Thymus (tissue), 11 donors: ENCODE measurements at regions not wholly inside any gene's neighbourhood (a gene's known extent, or its start where the extent isn't known, plus 50 kb on each side); places are given as distances from the start of the nearest gene placed in this dataset.

Experiments used
- DNase-seq, 9 donors: peaks; one replicate each; pipeline ENCODE4 v3.0.0-alpha.2; 2013; ENCODE audit warnings: low spot score in 9 of 9, low read depth in 6 of 9, missing footprints in 1 of 9
- H3K27ac ChIP-seq, 2 donors: one replicate each; pipeline ENCODE4 v1.5.1; 2013; ENCODE audit warnings: control low read depth in 1 of 2, low read depth in 1 of 2, low read length in 1 of 2, mild to moderate bottlenecking in 1 of 2, moderate library complexity in 1 of 2
- H3K27me3 ChIP-seq, 2 donors: one replicate each; pipeline ENCODE4 v1.5.1; 2013; ENCODE audit warnings: low read length in 1 of 2; ENCODE audit not compliant: control insufficient read depth in 2 of 2, insufficient read depth in 1 of 2
- H3K36me3 ChIP-seq, 2 donors: one replicate each; pipeline ENCODE4 v1.5.1; 2013; ENCODE audit warnings: low read length in 1 of 2, mild to moderate bottlenecking in 1 of 2, moderate library complexity in 1 of 2; ENCODE audit not compliant: control insufficient read depth in 2 of 2, insufficient read depth in 2 of 2
- H3K4me1 ChIP-seq, 2 donors: one replicate each; pipeline ENCODE4 v1.5.1; 2013; ENCODE audit warnings: low read length in 2 of 2; ENCODE audit not compliant: control insufficient read depth in 2 of 2, insufficient read depth in 2 of 2
- H3K4me3 ChIP-seq, 2 donors: one replicate each; pipeline ENCODE4 v1.5.1; 2013; ENCODE audit warnings: low read length in 2 of 2, control low read depth in 1 of 2, mild to moderate bottlenecking in 1 of 2
- H3K9me3 ChIP-seq, 2 donors: one replicate each; pipeline ENCODE4 v1.5.1; 2013; ENCODE audit warnings: low read length in 1 of 2, mild to moderate bottlenecking in 1 of 2; ENCODE audit not compliant: control insufficient read depth in 2 of 2, insufficient read depth in 1 of 2
- WGBS: extraction: QIAGEN DNeasy Blood & Tissue Kit; methylation state at CpG from one replicate; pipeline ENCODE4 v1.1.7; 2013; 5-methylcytosine and 5-hydroxymethylcytosine counted together
- donor health status: healthy.

DNA sequence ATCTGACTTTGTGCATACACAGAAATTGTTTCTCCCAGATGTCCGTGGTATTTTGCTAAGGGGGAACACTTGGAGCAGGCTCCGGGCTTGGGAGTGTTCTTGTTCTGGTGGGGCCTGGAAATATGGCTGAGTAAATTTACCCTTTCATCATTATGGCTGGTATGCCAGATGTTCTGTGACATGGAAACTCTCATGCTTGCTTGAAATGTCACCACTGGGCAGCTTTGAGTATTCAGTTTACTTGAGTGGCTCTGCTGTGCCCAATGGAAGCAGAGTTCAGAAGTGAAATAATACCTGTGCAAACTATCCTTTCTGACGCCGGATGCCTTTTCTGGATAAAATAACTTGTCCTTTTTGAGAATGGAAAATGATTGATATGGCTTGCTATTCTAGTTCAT is 283.6 kb upstream of the TPM1 start:
- 91% methylated on average over 4 of the region's 4 CpGs for WGBS
- Histone ChIP-seq H3K27ac (no peak overlapping the region), H3K27me3 (no peaks in the 10 kb centered on the region), H3K4me3 (no peak overlapping the region), H3K4me1 (no peaks in the 10 kb centered on the region), H3K9me3 (no peaks in the 10 kb centered on the region), H3K36me3 (no peaks in the 10 kb centered on the region)
- no peak for DNase-seq

DNA sequence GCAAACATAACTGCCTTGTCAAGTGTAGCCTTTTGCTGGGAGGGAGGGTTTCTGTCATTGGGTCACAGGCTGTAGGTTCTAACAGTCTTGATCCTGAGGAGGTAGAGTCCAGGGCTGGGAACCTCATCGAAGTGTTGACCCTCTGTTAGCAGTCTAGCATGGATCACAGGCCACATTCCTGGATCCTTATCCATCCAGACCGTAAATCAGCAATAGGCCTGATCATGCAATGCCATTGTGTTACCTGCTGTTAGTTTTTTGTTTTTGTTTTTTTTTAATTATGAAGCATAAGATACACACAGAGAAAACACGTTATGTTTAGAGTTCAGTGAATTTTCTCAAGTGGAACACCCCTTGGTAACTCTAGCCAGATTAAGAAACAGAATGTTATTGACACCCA is 282.0 kb upstream of the TPM1 start:
- Histone ChIP-seq H3K27me3 (no peaks in the 10 kb centered on the region), H3K4me3 (no peak overlapping the region), H3K9me3 (no peaks in the 10 kb centered on the region), H3K4me1 (no peaks in the 10 kb centered on the region), H3K27ac (no peak overlapping the region), H3K36me3 (no peaks in the 10 kb centered on the region)
- WGBS = 94% methylated on average over 3 of the region's 3 CpGs
- DNase-seq = no peak

- Histone ChIP-seq H3K36me3 (no peaks in the 10 kb centered on the region), H3K27ac (no peak overlapping the region), H3K9me3 (no peaks in the 10 kb centered on the region), H3K27me3 (no peaks in the 10 kb centered on the region), H3K4me3 (no peak overlapping the region), H3K4me1 (no peaks in the 10 kb centered on the region)
- DNase-seq = no peak
- WGBS = 98% methylated on average over 4 of the region's 4 CpGs
Measured at GRCh38 chr15:62765916-62766315, 276.6 kb upstream of the TPM1 start.

GRCh38 chr15:62766599-62766998 is 275.9 kb upstream of the TPM1 start:
- H3K27ac ChIP-seq = no peak overlapping the region
- H3K4me3 ChIP-seq = no peak overlapping the region
- H3K27me3 ChIP-seq = no peaks in the 10 kb centered on the region
- no peak for DNase-seq
- no peaks in the 10 kb centered on the region for H3K36me3 ChIP-seq
- no peaks in the 10 kb centered on the region for H3K9me3 ChIP-seq
- H3K4me1 ChIP-seq = no peaks in the 10 kb centered on the region
- 97% methylated on average over 4 of the region's 4 CpGs for WGBS

DNA sequence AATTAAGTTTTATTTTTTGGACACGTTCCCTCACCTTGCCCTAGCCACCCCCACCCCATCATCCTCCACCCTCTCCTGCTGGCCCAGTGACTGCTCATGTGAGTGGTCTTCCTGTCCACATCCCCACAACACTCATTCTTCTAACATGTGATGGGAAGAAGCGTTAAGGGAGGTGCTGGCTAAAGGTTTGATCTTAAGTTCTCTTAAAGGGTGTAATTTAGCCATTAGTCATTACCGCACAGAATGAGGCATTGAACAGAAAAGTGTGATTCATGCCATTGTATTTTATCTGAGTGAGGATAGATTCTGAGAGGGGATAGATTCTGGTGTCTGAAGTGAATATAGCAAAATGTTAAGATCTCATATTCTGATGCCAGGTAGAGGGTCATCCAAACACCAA is 272.9 kb upstream of the TPM1 start:
- Histone ChIP-seq H3K4me3 (no peak overlapping the region), H3K27ac (no peak overlapping the region), H3K4me1 (no peaks in the 10 kb centered on the region), H3K9me3 (no peaks in the 10 kb centered on the region), H3K36me3 (no peaks in the 10 kb centered on the region), H3K27me3 (no peaks in the 10 kb centered on the region)
- 97% methylated on average over 3 of the region's 3 CpGs for WGBS
- no peak for DNase-seq

GRCh38 chr15:62770111-62770660 is 272.4 kb upstream of the TPM1 start:
- Histone ChIP-seq H3K4me3 (no peak overlapping the region), H3K4me1 (no peaks in the 10 kb centered on the region), H3K27me3 (no peaks in the 10 kb centered on the region), H3K27ac (no peak overlapping the region), H3K36me3 (no peaks in the 10 kb centered on the region), H3K9me3 (no peaks in the 10 kb centered on the region)
- DNase-seq = no peak
- 97% methylated on average over 11 of the region's 11 CpGs for WGBS

DNA sequence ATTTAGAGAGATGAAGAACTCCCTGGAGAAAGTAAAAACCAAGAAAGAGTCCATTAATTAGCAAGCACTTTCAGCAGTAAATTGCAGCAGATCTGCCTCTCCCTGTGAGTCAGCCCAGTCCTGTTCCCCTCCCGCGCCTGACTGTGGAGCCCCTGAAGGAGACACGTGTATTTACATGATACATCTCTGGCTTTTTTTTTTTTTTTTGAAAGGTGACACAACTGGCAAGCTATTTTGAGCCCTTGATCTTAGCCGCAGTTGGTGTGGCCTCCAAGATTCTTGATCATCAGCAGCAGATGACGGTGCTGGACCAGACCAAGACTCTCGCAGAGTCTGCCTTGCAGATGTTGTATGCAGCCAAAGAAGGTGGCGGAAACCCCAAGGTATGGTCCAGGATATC is 271.8 kb upstream of the TPM1 start:
- no peak for DNase-seq
- H3K4me3 ChIP-seq = no peak overlapping the region
- H3K27me3 ChIP-seq = no peaks in the 10 kb centered on the region
- no peaks in the 10 kb centered on the region for H3K4me1 ChIP-seq
- no peaks in the 10 kb centered on the region for H3K9me3 ChIP-seq
- no peaks in the 10 kb centered on the region for H3K36me3 ChIP-seq
- no peak overlapping the region for H3K27ac ChIP-seq
- WGBS = 96% methylated on average over 7 of the region's 7 CpGs

DNA sequence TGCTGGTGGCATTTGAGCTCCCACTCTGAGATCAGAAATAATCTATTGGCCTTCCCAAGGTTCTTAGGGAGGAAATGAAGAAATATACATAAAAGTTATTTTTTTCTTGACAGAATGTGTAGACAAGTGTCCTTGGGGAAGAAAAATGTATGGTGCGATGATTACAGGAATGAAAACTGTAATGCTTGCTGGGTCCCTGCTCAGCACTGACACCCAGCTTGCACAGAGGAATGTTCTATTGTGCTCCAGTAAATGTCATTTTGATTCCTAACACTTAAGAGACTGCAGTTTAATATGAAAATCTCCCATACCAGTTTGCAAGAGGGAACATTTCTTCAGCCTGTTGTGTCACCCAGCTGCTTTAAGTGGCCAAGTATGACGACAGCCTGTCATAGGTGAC is 271.3 kb upstream of the TPM1 start:
- 94% methylated on average over 2 of the region's 2 CpGs for WGBS
- Histone ChIP-seq H3K4me1 (no peaks in the 10 kb centered on the region), H3K36me3 (no peaks in the 10 kb centered on the region), H3K4me3 (no peak overlapping the region), H3K9me3 (no peaks in the 10 kb centered on the region), H3K27me3 (no peaks in the 10 kb centered on the region), H3K27ac (no peak overlapping the region)
- no peak for DNase-seq

DNA sequence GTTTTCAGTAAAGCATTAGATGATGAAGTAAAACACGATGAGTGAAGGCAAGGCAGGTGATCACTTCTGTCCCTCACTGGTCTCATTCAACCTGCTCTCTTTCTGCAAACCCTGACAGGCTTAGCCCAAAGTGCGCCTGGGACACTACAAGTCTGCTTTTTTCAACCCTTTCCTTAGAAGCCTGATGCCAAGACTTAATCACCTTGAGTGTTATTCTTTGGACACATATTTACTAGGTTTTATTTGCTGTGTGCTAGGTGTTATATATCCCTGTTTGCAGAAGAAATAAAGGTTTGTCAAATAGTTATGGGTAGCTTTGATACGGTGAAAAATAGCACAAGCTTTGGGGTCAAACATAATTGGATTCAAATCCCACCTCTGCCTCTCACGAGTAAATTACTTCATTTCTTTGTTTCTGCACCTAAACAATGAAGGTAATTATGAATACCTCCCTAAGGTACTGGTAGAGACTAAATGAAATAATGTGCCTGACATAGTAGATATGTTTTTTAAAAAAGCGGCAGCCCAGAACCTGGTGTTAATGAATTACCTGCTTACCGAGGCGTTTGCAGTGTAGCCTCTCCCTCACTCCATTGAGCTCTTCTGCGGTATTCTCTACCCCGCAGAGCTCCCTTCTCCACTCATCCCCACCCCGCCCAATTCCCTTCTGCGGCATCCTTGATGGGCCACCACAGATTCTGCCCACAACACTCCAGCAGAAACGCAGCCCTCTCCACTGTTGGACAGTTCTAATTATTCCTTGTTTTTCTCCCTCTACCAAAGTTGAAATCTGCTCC is 269.0 kb upstream of the TPM1 start:
- 97% methylated on average over 12 of the region's 12 CpGs for WGBS
- Histone ChIP-seq H3K27me3 (no peaks in the 10 kb centered on the region), H3K4me1 (no peaks in the 10 kb centered on the region), H3K27ac (no peak overlapping the region), H3K4me3 (no peak overlapping the region), H3K36me3 (no peaks in the 10 kb centered on the region), H3K9me3 (no peaks in the 10 kb centered on the region)
- no peak for DNase-seq
